ENCODE measurements at regions not wholly inside any gene's neighbourhood (a gene's known extent, or its start where the extent isn't known, plus 50 kb on each side); places are given as distances from the start of the nearest gene placed in this dataset.

DNA sequence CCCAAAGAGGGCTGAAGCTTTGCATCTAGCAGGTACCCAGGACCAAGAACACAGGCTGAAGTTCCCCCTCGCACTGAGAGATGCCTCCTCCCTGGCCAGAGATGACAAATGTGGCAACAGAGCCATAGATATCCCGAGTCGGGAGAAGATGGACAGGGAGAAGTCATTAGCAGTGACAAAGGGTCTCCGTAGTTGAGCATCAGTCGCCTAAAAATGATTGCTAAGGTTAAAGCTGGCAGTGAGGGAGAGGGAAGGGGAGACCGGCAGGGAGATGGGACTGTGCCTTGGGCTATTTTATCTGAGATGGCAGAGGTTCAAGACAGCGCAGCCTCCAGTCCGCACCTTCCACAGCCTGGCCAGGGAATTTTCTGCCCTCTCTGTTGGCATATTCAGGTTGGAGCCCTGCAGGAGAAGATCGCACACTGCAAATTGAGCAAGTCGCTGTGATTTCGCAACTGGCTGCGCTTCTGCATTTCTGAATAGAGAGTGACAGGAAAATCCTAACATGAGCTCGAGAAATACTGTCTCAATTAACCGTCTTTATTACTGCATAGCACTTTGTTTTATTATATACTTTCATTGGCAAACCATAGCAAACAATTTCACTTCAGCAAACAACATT is 238.9 kb upstream of the GPR26 start:
- TF ChIP-seq, protein P1, sequence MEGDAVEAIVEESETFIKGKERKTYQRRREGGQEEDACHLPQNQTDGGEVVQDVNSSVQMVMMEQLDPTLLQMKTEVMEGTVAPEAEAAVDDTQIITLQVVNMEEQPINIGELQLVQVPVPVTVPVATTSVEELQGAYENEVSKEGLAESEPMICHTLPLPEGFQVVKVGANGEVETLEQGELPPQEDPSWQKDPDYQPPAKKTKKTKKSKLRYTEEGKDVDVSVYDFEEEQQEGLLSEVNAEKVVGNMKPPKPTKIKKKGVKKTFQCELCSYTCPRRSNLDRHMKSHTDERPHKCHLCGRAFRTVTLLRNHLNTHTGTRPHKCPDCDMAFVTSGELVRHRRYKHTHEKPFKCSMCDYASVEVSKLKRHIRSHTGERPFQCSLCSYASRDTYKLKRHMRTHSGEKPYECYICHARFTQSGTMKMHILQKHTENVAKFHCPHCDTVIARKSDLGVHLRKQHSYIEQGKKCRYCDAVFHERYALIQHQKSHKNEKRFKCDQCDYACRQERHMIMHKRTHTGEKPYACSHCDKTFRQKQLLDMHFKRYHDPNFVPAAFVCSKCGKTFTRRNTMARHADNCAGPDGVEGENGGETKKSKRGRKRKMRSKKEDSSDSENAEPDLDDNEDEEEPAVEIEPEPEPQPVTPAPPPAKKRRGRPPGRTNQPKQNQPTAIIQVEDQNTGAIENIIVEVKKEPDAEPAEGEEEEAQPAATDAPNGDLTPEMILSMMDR (IDR thresholded peaks at IDR 0.05; ENCODE audit: control insufficient read depth, insufficient read depth, low read depth, low read length, missing control alignments): no peak
- DNase-seq (ENCODE audit: low read depth): no peak

GRCh38 chr10:123428391-123428790 is 237.8 kb upstream of the GPR26 start:
- TF ChIP-seq, protein P1 (IDR thresholded peaks at IDR 0.05; ENCODE audit: control insufficient read depth, insufficient read depth, low read depth, low read length, missing control alignments): no peak
- no peak overlapping the region for H3K4me3 ChIP-seq (ENCODE audit: control insufficient read depth, low read depth, low read length)
- no peak for DNase-seq (ENCODE audit: low read depth)

More for the DNA sequence above, 238.9 kb upstream of the GPR26 start:
- H3K4me3 ChIP-seq (ENCODE audit: control insufficient read depth, low read depth, low read length): no peak overlapping the region

- no peak overlapping the region for H3K4me3 ChIP-seq (ENCODE audit: control insufficient read depth, low read depth, low read length)
- peak; percentile 2 for DNase-seq (ENCODE audit: low read depth)
- TF ChIP-seq, protein P1 (IDR thresholded peaks at IDR 0.05; ENCODE audit: control insufficient read depth, insufficient read depth, low read depth, low read length, missing control alignments): no peak
Observed at GRCh38 chr10:123429706-123430221, 236.4 kb upstream of the GPR26 start.

- no peak overlapping the region for H3K4me3 ChIP-seq (ENCODE audit: control insufficient read depth, low read depth, low read length)
- DNase-seq (ENCODE audit: low read depth): no peak
- TF ChIP-seq, protein P1 (IDR thresholded peaks at IDR 0.05; ENCODE audit: control insufficient read depth, insufficient read depth, low read depth, low read length, missing control alignments): no peak
Observed at GRCh38 chr10:123433539-123433938, 232.6 kb upstream of the GPR26 start.

- TF ChIP-seq, protein P1 (IDR thresholded peaks at IDR 0.05; ENCODE audit: control insufficient read depth, insufficient read depth, low read depth, low read length, missing control alignments): no peak
- no peak for DNase-seq (ENCODE audit: low read depth)
- no peak overlapping the region for H3K4me3 ChIP-seq (ENCODE audit: control insufficient read depth, low read depth, low read length)
Observed at GRCh38 chr10:123434435-123435039, 231.6 kb upstream of the GPR26 start.

DNA sequence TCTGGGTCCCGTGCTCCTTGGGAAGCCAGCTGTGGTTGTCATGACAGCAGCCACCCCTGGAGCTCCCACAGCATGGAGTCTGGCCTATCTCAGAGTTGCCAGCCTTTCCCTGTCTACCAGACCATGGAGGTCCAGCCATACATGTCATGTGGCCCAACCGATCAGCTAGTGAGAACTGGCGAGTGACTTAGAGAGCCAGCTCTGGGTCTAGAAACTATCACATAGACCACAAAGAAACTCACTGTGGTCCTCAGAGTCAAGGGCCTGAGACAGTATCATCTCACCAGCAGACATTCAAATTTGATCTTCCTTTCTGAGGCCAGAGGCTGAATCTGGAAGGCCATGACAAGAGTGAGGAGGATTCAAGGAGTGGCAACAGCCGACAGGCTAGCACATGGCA is 223.3 kb upstream of the GPR26 start:
- TF ChIP-seq, protein P1 (IDR thresholded peaks at IDR 0.05; ENCODE audit: control insufficient read depth, insufficient read depth, low read depth, low read length, missing control alignments): no peak
- DNase-seq (ENCODE audit: low read depth): no peak
- H3K4me3 ChIP-seq (ENCODE audit: control insufficient read depth, low read depth, low read length): no peak overlapping the region
